ENCODE measurements at regions not wholly inside any gene's neighbourhood (a gene's known extent, or its start where the extent isn't known, plus 50 kb on each side); places are given as distances from the start of the nearest gene placed in this dataset.

GRCh38 chr12:4025181-4026019 lies 152.2 kb upstream of the PARP11 start:
- DNase-seq = no peak
- Histone ChIP-seq H2AFZ (ENCODE audit: low read depth) (no peak overlapping the region), H3K27me3 (ENCODE audit: insufficient read depth) (peaks cover 52% of the 10 kb centered on the region), H3K4me3 (ENCODE audit: low read depth in 2 of 2, low read length in 1 of 2) (no peak overlapping the region), H3K9me2 (no peaks in the 10 kb centered on the region), H3K9ac (no peak overlapping the region), H3K27ac (ENCODE audit: low read depth in 2 of 2, low read length in 1 of 2) (no peak overlapping the region), H3K4me1 (ENCODE audit: control insufficient read depth in 1 of 2, insufficient read depth in 2 of 2, low read depth in 1 of 2, low read length in 1 of 2) (no peaks in the 10 kb centered on the region), H3K4me2 (no peak overlapping the region), H3F3A (replicated peaks; ENCODE audit: insufficient read depth) (no peaks in the 10 kb centered on the region), H3K79me2 (ENCODE audit: insufficient read depth) (no peaks in the 10 kb centered on the region), H4K20me1 (ENCODE audit: insufficient read depth) (no peaks in the 10 kb centered on the region), H3K36me3 (replicated peaks in 1 of 2; ENCODE audit: control insufficient read depth in 1 of 2, insufficient read depth in 2 of 2, low read length in 1 of 2) (no peaks in the 10 kb centered on the region), H3K9me3 (no peaks in the 10 kb centered on the region)
- ChIA-PET POLR2A (no interaction called here), CTCF (interaction anchor here (0.9 to 1.8 kb wide), 2 partner anchors 12 to 140 kb away, joined by 4 to 7 read pairs; no protein-coding TSS in a partner anchor)
- WGBS (ENCODE audit: low lambda C conversion rate) = 27% methylated on average over 19 of the region's 20 CpGs
- no peak for TF ChIP-seq NRF1 (IDR thresholded peaks at IDR 0.05; ENCODE audit: low read depth, low read length)
- no peak for TF ChIP-seq PBX3 (IDR thresholded peaks at IDR 0.05)
- TF ChIP-seq EZH2phosphoT487 (IDR thresholded peaks at IDR 0.05; ENCODE audit: borderline replicate concordance, low read depth) = no peak
- TF ChIP-seq MXI1 (IDR thresholded peaks at IDR 0.05; ENCODE audit: low read depth, low read length) = no peak
- no peak for TF ChIP-seq YY1 (IDR thresholded peaks at IDR 0.05; ENCODE audit: low read depth)
- TF ChIP-seq JUND (IDR thresholded peaks at IDR 0.05) = no peak
- TF ChIP-seq USF2 (IDR thresholded peaks at IDR 0.05; ENCODE audit: borderline replicate concordance, low read depth, low read length) = no peak
- no peak for TF ChIP-seq ZBTB33 (IDR thresholded peaks at IDR 0.05; ENCODE audit: borderline replicate concordance, low read depth)
- TF ChIP-seq, protein P1, sequence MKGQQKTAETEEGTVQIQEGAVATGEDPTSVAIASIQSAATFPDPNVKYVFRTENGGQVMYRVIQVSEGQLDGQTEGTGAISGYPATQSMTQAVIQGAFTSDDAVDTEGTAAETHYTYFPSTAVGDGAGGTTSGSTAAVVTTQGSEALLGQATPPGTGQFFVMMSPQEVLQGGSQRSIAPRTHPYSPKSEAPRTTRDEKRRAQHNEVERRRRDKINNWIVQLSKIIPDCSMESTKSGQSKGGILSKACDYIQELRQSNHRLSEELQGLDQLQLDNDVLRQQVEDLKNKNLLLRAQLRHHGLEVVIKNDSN (IDR thresholded peaks at IDR 0.05; ENCODE audit: borderline replicate concordance, low read depth) = no peak

GRCh38 chr12:4024701-4025100 lies 151.5 kb upstream of the PARP11 start:
- H3F3A ChIP-seq (replicated peaks; ENCODE audit: insufficient read depth) = no peaks in the 10 kb centered on the region
- DNase-seq = no peak
- H3K27ac ChIP-seq (ENCODE audit: low read depth in 2 of 2, low read length in 1 of 2) = no peak overlapping the region
- H3K4me2 ChIP-seq = no peak overlapping the region
- no peaks in the 10 kb centered on the region for H3K4me1 ChIP-seq (ENCODE audit: control insufficient read depth in 1 of 2, insufficient read depth in 2 of 2, low read depth in 1 of 2, low read length in 1 of 2)
- H3K27me3 ChIP-seq (ENCODE audit: insufficient read depth) = peaks cover 52% of the 10 kb centered on the region
- H3K4me3 ChIP-seq (ENCODE audit: low read depth in 2 of 2, low read length in 1 of 2) = no peak overlapping the region
- no peaks in the 10 kb centered on the region for H3K79me2 ChIP-seq (ENCODE audit: insufficient read depth)
- no peaks in the 10 kb centered on the region for H4K20me1 ChIP-seq (ENCODE audit: insufficient read depth)
- H3K9me2 ChIP-seq = no peaks in the 10 kb centered on the region
- 12% methylated on average over 7 of the region's 7 CpGs for WGBS (ENCODE audit: low lambda C conversion rate)
- ChIA-PET CTCF (interaction anchor here (0.8 to 1.8 kb wide), 3 partner anchors 13 to 139 kb away, joined by 3 to 7 read pairs (median 4); no protein-coding TSS in a partner anchor), POLR2A (no interaction called here)
- no peak overlapping the region for H3K9ac ChIP-seq
- H3K36me3 ChIP-seq (replicated peaks in 1 of 2; ENCODE audit: control insufficient read depth in 1 of 2, insufficient read depth in 2 of 2, low read length in 1 of 2) = no peaks in the 10 kb centered on the region
- no peaks in the 10 kb centered on the region for H3K9me3 ChIP-seq
- H2AFZ ChIP-seq (ENCODE audit: low read depth) = no peak overlapping the region
- no peak for TF ChIP-seq FOXJ3 (CRISPR knock-in tag; IDR thresholded peaks at IDR 0.05)
- TF ChIP-seq POLR2AphosphoS5 (IDR thresholded peaks at IDR 0.05; ENCODE audit: low read depth, low read length) = no peak
- TF ChIP-seq EZH2phosphoT487 (IDR thresholded peaks at IDR 0.05; ENCODE audit: borderline replicate concordance, low read depth) = no peak
- no peak for TF ChIP-seq SMC3 (IDR thresholded peaks at IDR 0.05; ENCODE audit: low read depth, low read length)
- no peak for TF ChIP-seq PBX3 (IDR thresholded peaks at IDR 0.05)
- TF ChIP-seq NFIC (IDR thresholded peaks at IDR 0.05; ENCODE audit: borderline replicate concordance) = no peak
- no peak for TF ChIP-seq TAF1 (IDR thresholded peaks at IDR 0.05; ENCODE audit: borderline replicate concordance, low read depth, low read length)
- TF ChIP-seq RFX5 (IDR thresholded peaks at IDR 0.05; ENCODE audit: low read length) = no peak
- no peak for TF ChIP-seq IRF3 (IDR thresholded peaks at IDR 0.05; ENCODE audit: low read depth, low read length)
- TF ChIP-seq TCF12 (IDR thresholded peaks at IDR 0.05) = no peak
- no peak for TF ChIP-seq MXI1 (IDR thresholded peaks at IDR 0.05; ENCODE audit: low read depth, low read length)
- no peak for TF ChIP-seq USF2 (IDR thresholded peaks at IDR 0.05; ENCODE audit: borderline replicate concordance, low read depth, low read length)
